Hepatocyte (in vitro differentiated cells): ENCODE measurements at regions not wholly inside any gene's neighbourhood (a gene's known extent, or its start where the extent isn't known, plus 50 kb on each side); places are given as distances from the start of the nearest gene placed in this dataset.
"Not testable (repeated sequence)": the region's sequence is repeated elsewhere in the genome, so short reads cannot be mapped to it uniquely, and the experiment has no call there.

ENCODE experiments used
- DNase-seq: peaks from one replicate; pipeline ENCODE4 v3.0.0-alpha.2; 2016; ENCODE audit warnings: low spot score
- H2AFZ ChIP-seq: fragments of 200-600 bp; sonication (generic); 2 replicates; pipeline ENCODE4 v1.6.0; 2016; ENCODE audit warnings: antibody characterized with exemption, mild to moderate bottlenecking
- H3K27ac ChIP-seq: fragments of 200-600 bp; sonication (generic); 2 replicates; pipeline ENCODE4 v1.5.1; 2016; ENCODE audit warnings: mild to moderate bottlenecking
- H3K27me3 ChIP-seq: fragments of 200-600 bp; sonication (generic); 2 replicates; pipeline ENCODE4 v1.6.1; 2016
- H3K36me3 ChIP-seq: fragments of 200-600 bp; sonication (generic); replicated peaks from 2 replicates; pipeline ENCODE4 v1.5.1; 2016; ENCODE audit warnings: low read depth; ENCODE audit not compliant: insufficient read depth
- H3K4me1 ChIP-seq: fragments of 200-600 bp; sonication (generic); 2 replicates; pipeline ENCODE4 v1.5.1; 2016; ENCODE audit warnings: mild to moderate bottlenecking, moderate library complexity; ENCODE audit not compliant: insufficient read depth
- H3K4me2 ChIP-seq: fragments of 200-600 bp; sonication (generic); 2 replicates; pipeline ENCODE4 v1.6.0; 2016
- H3K4me3 ChIP-seq: fragments of 200-600 bp; sonication (generic); 2 replicates; pipeline ENCODE4 v1.5.1; 2016; ENCODE audit warnings: mild to moderate bottlenecking
- H3K79me2 ChIP-seq: fragments of 200-600 bp; sonication (generic); 2 replicates; pipeline ENCODE4 v1.6.0; 2017; ENCODE audit warnings: mild to moderate bottlenecking
- H3K9me2 ChIP-seq: fragments of 200-600 bp; sonication (generic); replicated peaks from 2 replicates; pipeline ENCODE4 v1.6.0; 2017; ENCODE audit warnings: mild to moderate bottlenecking; ENCODE audit not compliant: insufficient read depth
- H3K9me3 ChIP-seq: fragments of 200-600 bp; sonication (generic); 2 replicates; pipeline ENCODE4 v1.5.1; 2016; ENCODE audit warnings: low read depth, mild to moderate bottlenecking
- H4K20me1 ChIP-seq: fragments of 200-600 bp; sonication (generic); 2 replicates; pipeline ENCODE4 v1.6.0; 2016; ENCODE audit warnings: mild to moderate bottlenecking; ENCODE audit not compliant: insufficient read depth, poor library complexity, severe bottlenecking
- CTCF ChIP-seq: fragments of 200-600 bp; sonication (generic); IDR thresholded peaks from 2 replicates; pipeline ENCODE4 v1.5.1; 2016; ENCODE audit warnings: antibody characterized with exemption, mild to moderate bottlenecking; ENCODE audit not compliant: poor library complexity
- EZH2 ChIP-seq: fragments of 200-600 bp; sonication (generic); IDR thresholded peaks from 2 replicates; pipeline ENCODE4 v1.6.1; 2016; ENCODE audit warnings: antibody characterized with exemption, mild to moderate bottlenecking, borderline replicate concordance
- EZH2phosphoT487 ChIP-seq: fragments of 200-600 bp; sonication (generic); IDR thresholded peaks from one replicate; pipeline ENCODE4 v1.6.1; 2018; ENCODE audit warnings: antibody characterized with exemption, mild to moderate bottlenecking, low read depth, moderate library complexity; ENCODE audit not compliant: unreplicated experiment, severe bottlenecking
- WGBS: methylation state at CpG from one replicate; pipeline ENCODE4 v1.1.6; 2016; ENCODE audit warnings: low lambda C conversion rate; ENCODE audit errors: missing lambda C conversion rate; 5-methylcytosine and 5-hydroxymethylcytosine counted together

DNA sequence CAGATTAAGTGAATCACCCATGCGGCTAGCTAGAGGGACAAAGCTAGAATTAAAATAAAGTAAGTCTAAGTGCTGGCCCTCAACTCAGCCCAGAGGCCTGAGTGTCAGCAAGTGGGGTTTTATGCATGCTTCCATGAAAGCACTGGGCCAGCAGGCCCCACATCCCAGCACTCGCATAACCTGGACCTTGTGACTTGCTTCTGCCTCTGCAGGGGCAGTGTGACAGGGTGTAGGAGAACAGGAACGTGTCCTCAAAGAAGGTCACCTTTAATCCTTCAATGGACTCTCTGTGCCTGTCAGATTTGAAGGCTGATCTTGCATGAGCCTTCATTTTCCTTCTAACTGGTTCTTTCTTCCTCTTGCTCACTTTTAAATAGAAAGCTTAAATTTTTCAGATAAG, 183.4 kb downstream of the ALDH8A1 start:
- no peaks in the 10 kb centered on the region for H3K36me3 ChIP-seq
- no peak overlapping the region for H2AFZ ChIP-seq
- WGBS, result 60% methylated on average over 3 of the region's 3 CpGs
- no peaks in the 10 kb centered on the region for H3K9me3 ChIP-seq
- no peaks in the 10 kb centered on the region for H3K79me2 ChIP-seq
- H3K27ac ChIP-seq, result no peak overlapping the region
- H3K4me1 ChIP-seq, result peaks cover 23% of the 10 kb centered on the region
- no peaks in the 10 kb centered on the region for H3K9me2 ChIP-seq
- H3K4me2 ChIP-seq, result no peak overlapping the region
- DNase-seq, result no peak
- no peaks in the 10 kb centered on the region for H4K20me1 ChIP-seq
- TF ChIP-seq EZH2 (no peak), EZH2phosphoT487 (no peak), CTCF (no peak)
- H3K27me3 ChIP-seq, result no peaks in the 10 kb centered on the region
- no peak overlapping the region for H3K4me3 ChIP-seq

- H3K27ac ChIP-seq, result peak overlapping the region; percentile 29
- no peak for DNase-seq
- no peaks in the 10 kb centered on the region for H3K27me3 ChIP-seq
- H3K9me3 ChIP-seq, result no peaks in the 10 kb centered on the region
- TF ChIP-seq EZH2 (no peak), CTCF (no peak), EZH2phosphoT487 (no peak)
- H3K36me3 ChIP-seq, result no peaks in the 10 kb centered on the region
- H2AFZ ChIP-seq, result no peak overlapping the region
- H3K4me2 ChIP-seq, result peak overlapping the region; percentile 4
- H3K79me2 ChIP-seq, result no peaks in the 10 kb centered on the region
- H3K9me2 ChIP-seq, result no peaks in the 10 kb centered on the region
- H4K20me1 ChIP-seq, result no peaks in the 10 kb centered on the region
- WGBS, result 34% methylated on average over 3 of the region's 3 CpGs
- H3K4me3 ChIP-seq, result no peak overlapping the region
- peaks cover 23% of the 10 kb centered on the region for H3K4me1 ChIP-seq
These were observed 185.2 kb downstream of the ALDH8A1 start for GRCh38 chr6:134764741-134765140.

DNA sequence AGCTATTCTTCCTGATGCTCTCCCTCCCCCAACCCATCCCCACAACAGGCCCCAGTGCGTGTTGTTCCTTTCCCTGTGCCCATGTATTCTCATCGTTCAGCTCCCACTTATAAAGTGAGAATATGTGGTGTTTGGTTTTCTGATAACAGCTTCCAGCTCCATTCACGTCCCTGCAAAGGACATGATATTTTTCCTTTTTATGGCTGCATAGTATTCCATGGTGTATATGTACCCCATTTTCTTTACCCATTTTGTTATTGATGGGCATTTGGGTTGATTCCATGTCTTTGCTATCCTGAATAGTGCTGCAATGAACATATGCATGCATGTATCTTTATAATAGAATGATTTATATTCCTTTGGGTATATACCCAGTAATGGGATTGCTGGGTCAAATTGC, 186.3 kb downstream of the ALDH8A1 start:
- not testable (repeated sequence) for H3K9me2 ChIP-seq, H3K27ac ChIP-seq, H4K20me1 ChIP-seq, H3K79me2 ChIP-seq, H3K4me2 ChIP-seq, DNase-seq, H3K36me3 ChIP-seq, H2AFZ ChIP-seq, H3K4me3 ChIP-seq, H3K9me3 ChIP-seq, H3K27me3 ChIP-seq
- WGBS, result 96% methylated on average over 3 of the region's 3 CpGs
- peaks cover 26% of the 10 kb centered on the region for H3K4me1 ChIP-seq

- Histone ChIP-seq H4K20me1 (no peaks in the 10 kb centered on the region), H3K4me2 (no peak overlapping the region), H3K4me3 (no peak overlapping the region), H3K4me1 (peaks cover 14% of the 10 kb centered on the region), H3K9me3 (no peaks in the 10 kb centered on the region), H3K27ac (peak overlapping the region; percentile 22), H3K27me3 (no peaks in the 10 kb centered on the region), H3K36me3 (no peaks in the 10 kb centered on the region), H2AFZ (no peak overlapping the region), H3K79me2 (no peaks in the 10 kb centered on the region), H3K9me2 (no peaks in the 10 kb centered on the region)
- DNase-seq, result no peak
- 74% methylated on average over 4 of the region's 4 CpGs for WGBS
- TF ChIP-seq EZH2 (no peak), EZH2phosphoT487 (no peak), CTCF (no peak)
These were observed 191.3 kb downstream of the ALDH8A1 start for GRCh38 chr6:134758621-134759020.
